H9 (cell line): ENCODE measurements at regions not wholly inside any gene's neighbourhood (a gene's known extent, or its start where the extent isn't known, plus 50 kb on each side); places are given as distances from the start of the nearest gene placed in this dataset.

ENCODE experiments used
- DNase-seq: peaks from one replicate; pipeline ENCODE4 v3.0.0-alpha.2; 2017
- H2AFZ ChIP-seq: one replicate; pipeline ENCODE4 v1.6.1; 2013; ENCODE audit warnings: mild to moderate bottlenecking, low read length, control low read depth, moderate library complexity
- H2AK5ac ChIP-seq: 2 replicates; pipeline ENCODE4 v1.6.1; 2013; ENCODE audit warnings: low read length, control low read depth, mixed read lengths; ENCODE audit not compliant: insufficient read length
- H2BK120ac ChIP-seq: one replicate; pipeline ENCODE4 v1.6.1; 2013; ENCODE audit warnings: low read depth, mild to moderate bottlenecking, low read length, control low read depth, inconsistent platforms; ENCODE audit not compliant: poor library complexity, severe bottlenecking
- H2BK12ac ChIP-seq: 2 replicates; pipeline ENCODE4 v1.6.1; 2013; ENCODE audit warnings: low read length, control low read depth, mixed read lengths, low read depth; ENCODE audit not compliant: insufficient read length
- H2BK15ac ChIP-seq: 2 replicates; pipeline ENCODE4 v1.6.1; 2013; ENCODE audit warnings: low read depth, low read length, control low read depth
- H2BK20ac ChIP-seq: one replicate; pipeline ENCODE4 v1.6.1; 2013; ENCODE audit warnings: low read depth, mild to moderate bottlenecking, low read length, control low read depth, inconsistent platforms; ENCODE audit not compliant: poor library complexity, severe bottlenecking
- H2BK5ac ChIP-seq: 2 replicates; pipeline ENCODE4 v1.6.1; 2013; ENCODE audit warnings: low read length, control low read depth, mixed read lengths; ENCODE audit not compliant: insufficient read length
- H3K14ac ChIP-seq: 2 replicates; pipeline ENCODE4 v1.6.1; 2013; ENCODE audit warnings: low read length, control low read depth; ENCODE audit not compliant: insufficient read depth
- H3K18ac ChIP-seq: 2 replicates; pipeline ENCODE4 v1.6.1; 2013; ENCODE audit warnings: low read depth, mild to moderate bottlenecking, mixed read lengths, low read length, control low read depth; ENCODE audit not compliant: insufficient read length
- H3K23ac ChIP-seq: 2 replicates; pipeline ENCODE4 v1.6.1; 2013; ENCODE audit warnings: low read length, control low read depth, mixed read lengths, low read depth; ENCODE audit not compliant: insufficient read length
- H3K23me2 ChIP-seq: 2 replicates; pipeline ENCODE4 v1.6.1; 2013; ENCODE audit warnings: low read depth, mild to moderate bottlenecking, mixed read lengths, low read length, control low read depth; ENCODE audit not compliant: insufficient read length, poor library complexity, severe bottlenecking
- H3K27ac ChIP-seq: 2 replicates; pipeline ENCODE4 v1.5.1; 2013; ENCODE audit warnings: low read length, control low read depth, mixed read lengths, low read depth; ENCODE audit not compliant: insufficient read length
- H3K27me3 ChIP-seq: 2 replicates; pipeline ENCODE4 v1.6.1; 2013; ENCODE audit warnings: low read length, control low read depth, inconsistent platforms; ENCODE audit not compliant: insufficient read depth
- H3K4ac ChIP-seq: 2 replicates; pipeline ENCODE4 v1.6.1; 2013; ENCODE audit warnings: low read depth, mild to moderate bottlenecking, control low read depth, inconsistent platforms, low read length, moderate library complexity
- H3K4me1 ChIP-seq: 2 replicates; pipeline ENCODE4 v1.6.1; 2013; ENCODE audit warnings: low read length, control low read depth, inconsistent platforms; ENCODE audit not compliant: insufficient read depth
- H3K4me2 ChIP-seq: 2 replicates; pipeline ENCODE4 v1.6.1; 2013; ENCODE audit warnings: low read length, control low read depth, mixed read lengths; ENCODE audit not compliant: insufficient read length, insufficient read depth
- H3K56ac ChIP-seq: 2 replicates; pipeline ENCODE4 v1.6.1; 2013; ENCODE audit warnings: low read depth, mild to moderate bottlenecking, mixed read lengths, low read length, control low read depth; ENCODE audit not compliant: insufficient read length
- H3K79me1 ChIP-seq: 2 replicates; pipeline ENCODE4 v1.6.1; 2013; ENCODE audit warnings: low read depth, mild to moderate bottlenecking, moderate library complexity, low read length, control low read depth, inconsistent platforms; ENCODE audit not compliant: insufficient read depth, poor library complexity, severe bottlenecking
- H3K79me2 ChIP-seq: 2 replicates; pipeline ENCODE4 v1.6.1; 2013; ENCODE audit warnings: low read length, control low read depth, inconsistent platforms; ENCODE audit not compliant: insufficient read depth
- H3K9ac ChIP-seq: 2 replicates; pipeline ENCODE4 v1.6.1; 2013; ENCODE audit warnings: low read length, control low read depth, mixed read lengths; ENCODE audit not compliant: insufficient read length; ENCODE audit errors: extremely low read depth
- H3K9me3 ChIP-seq: one replicate; pipeline ENCODE4 v1.6.1; 2013; ENCODE audit warnings: low read depth, low read length, inconsistent platforms; ENCODE audit not compliant: control insufficient read depth
- H3T11ph ChIP-seq: one replicate; pipeline ENCODE4 v1.6.1; 2013; ENCODE audit warnings: mild to moderate bottlenecking, low read length, control low read depth, inconsistent platforms
- H4K20me1 ChIP-seq: one replicate; pipeline ENCODE4 v1.6.1; 2013; ENCODE audit not compliant: control insufficient read depth, insufficient read length, insufficient read depth
- H4K5ac ChIP-seq: 2 replicates; pipeline ENCODE4 v1.6.1; 2013; ENCODE audit warnings: low read depth, mild to moderate bottlenecking, mixed read lengths, low read length, control low read depth; ENCODE audit not compliant: insufficient read length
- H4K8ac ChIP-seq: replicated peaks from 2 replicates; pipeline ENCODE4 v1.6.1; 2013; ENCODE audit warnings: low read length, control low read depth, mixed read lengths, low read depth; ENCODE audit not compliant: insufficient read length
- H4K91ac ChIP-seq: 2 replicates; pipeline ENCODE4 v1.6.1; 2013; ENCODE audit warnings: low read depth, mild to moderate bottlenecking, moderate library complexity, mixed read lengths, low read length, control low read depth; ENCODE audit not compliant: insufficient read length
- H3K27ac Mint-ChIP-seq, 3 experiments: 2 replicates in 2 of 3; 3 replicates in 1 of 3; pipeline ENCODE4 v1.8.0; 2020 to 2021; ENCODE audit warnings: mixed read lengths in 3 of 3, mild to moderate bottlenecking in 1 of 3, moderate library complexity in 1 of 3
- H3K27me3 Mint-ChIP-seq: 2 replicates; pipeline ENCODE4 v1.8.0; 2021; ENCODE audit warnings: low read depth, mild to moderate bottlenecking, moderate library complexity, mixed read lengths
- H3K36me3 Mint-ChIP-seq, 3 experiments: 2 replicates in 2 of 3; 3 replicates in 1 of 3; pipeline ENCODE4 v1.8.0; 2020 to 2021; ENCODE audit warnings: low read depth in 3 of 3, mixed read lengths in 3 of 3; ENCODE audit not compliant: insufficient read depth in 1 of 3
- H3K4me1 Mint-ChIP-seq, 2 experiments: 2 replicates each; pipeline ENCODE4 v1.8.0; 2020; ENCODE audit warnings: mixed read lengths in 2 of 2
- H3K4me3 Mint-ChIP-seq, 2 experiments: 2 replicates in 1 of 2; 3 replicates in 1 of 2; pipeline ENCODE4 v1.8.0; 2020 to 2021; ENCODE audit warnings: mild to moderate bottlenecking in 2 of 2, mixed read lengths in 2 of 2, moderate library complexity in 1 of 2
- H3K9me3 Mint-ChIP-seq, 2 experiments: 2 replicates in 1 of 2; 3 replicates in 1 of 2; pipeline ENCODE4 v1.8.0; 2020; ENCODE audit warnings: mild to moderate bottlenecking in 2 of 2, mixed read lengths in 2 of 2, moderate library complexity in 1 of 2
- CTCF ChIP-seq: fragments of 200-600 bp; sonication (generic); conservative IDR thresholded peaks from 3 replicates; pipeline ENCODE4 v1.8.0; 2021; ENCODE audit warnings: antibody characterized with exemption, mild to moderate bottlenecking
- WGBS: extraction: QIAGEN DNeasy Blood & Tissue Kit; methylation state at CpG from one replicate; pipeline ENCODE4 v1.1.7; 2013; ENCODE audit warnings: missing lambda C conversion rate, low lambda C conversion rate, mixed read lengths; ENCODE audit not compliant: insufficient read length; ENCODE audit errors: extremely low coverage; 5-methylcytosine and 5-hydroxymethylcytosine counted together

DNA sequence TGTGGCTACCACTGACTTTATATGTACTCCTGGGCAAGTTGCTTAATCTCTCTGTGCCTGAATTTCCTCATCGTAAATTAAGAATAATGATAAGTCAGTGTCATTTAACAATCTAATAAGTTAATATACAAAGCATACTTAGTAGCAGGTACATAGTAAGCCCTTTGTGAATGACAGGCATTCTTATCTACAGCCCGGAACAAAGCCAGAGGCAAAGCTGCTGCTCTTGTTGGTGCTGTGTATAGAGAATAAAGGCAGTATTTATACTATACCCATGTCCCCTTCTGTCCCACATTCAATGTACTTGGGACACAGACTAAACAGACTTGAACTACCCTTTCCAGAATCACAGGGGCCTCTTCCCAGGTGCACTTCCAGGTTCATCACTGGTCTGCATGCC lies 229.7 kb upstream of the NCAM1 start:
- no peak overlapping the region for H3K9ac ChIP-seq
- no peak overlapping the region for H2BK5ac ChIP-seq
- H2BK15ac ChIP-seq, result no peak overlapping the region
- H2AFZ ChIP-seq, result no peak overlapping the region
- Mint-ChIP-seq H3K36me3 (no peaks in the 10 kb centered on the region), H3K9me3 (no peaks in the 10 kb centered on the region), H3K4me1 (0 out of 4 replicates have a peak, but pooled peaks cover 0 to 2% of the 10 kb centered on the region in 2 experiments), H3K4me3 (no peak overlapping the region), H3K27me3 (peaks cover 5% of the 10 kb centered on the region), H3K27ac (no peak overlapping the region)
- no peak overlapping the region for H2AK5ac ChIP-seq
- no peak for TF ChIP-seq CTCF
- no peak overlapping the region for H3K18ac ChIP-seq
- no peak overlapping the region for H3T11ph ChIP-seq
- no peak for DNase-seq
- no peak overlapping the region for H3K23ac ChIP-seq
- H3K4me1 ChIP-seq, result no peaks in the 10 kb centered on the region
- no peaks in the 10 kb centered on the region for H4K20me1 ChIP-seq
- H2BK120ac ChIP-seq, result no peak overlapping the region
- no peaks in the 10 kb centered on the region for H3K79me2 ChIP-seq
- H2BK12ac ChIP-seq, result no peak overlapping the region
- no peaks in the 10 kb centered on the region for H3K79me1 ChIP-seq
- H3K4me2 ChIP-seq, result no peak overlapping the region
- no peak overlapping the region for H4K91ac ChIP-seq
- H4K5ac ChIP-seq, result no peak overlapping the region
- no peak overlapping the region for H4K8ac ChIP-seq
- no peaks in the 10 kb centered on the region for H3K9me3 ChIP-seq
- H2BK20ac ChIP-seq, result no peak overlapping the region
- no peak overlapping the region for H3K27ac ChIP-seq
- no peaks in the 10 kb centered on the region for H3K27me3 ChIP-seq
- no peak overlapping the region for H3K56ac ChIP-seq
- H3K23me2 ChIP-seq, result no peaks in the 10 kb centered on the region
- no CpG with 5 or more reads among the region's 2 CpGs for WGBS
- H3K4ac ChIP-seq, result no peak overlapping the region
- H3K14ac ChIP-seq, result no peak overlapping the region
